GM18498 (cell line): ENCODE measurements at regions not wholly inside any gene's neighbourhood (a gene's known extent, or its start where the extent isn't known, plus 50 kb on each side); places are given as distances from the start of the nearest gene placed in this dataset.

Source experiments
- ATAC-seq: cut with Tn5 transposase; IDR thresholded peaks from one replicate; pipeline ENCODE4 v1.9.1; 2021; ENCODE audit warnings: mild to moderate bottlenecking, moderate library complexity; ENCODE audit not compliant: unreplicated experiment

- no peak for ATAC-seq
These were observed 73.8 kb upstream of the HAAO start for GRCh38 chr2:42865884-42866881.

- no peak for ATAC-seq
These were observed 72.4 kb upstream of the HAAO start for GRCh38 chr2:42864641-42865280.

GRCh38 chr2:42864222-42864621, 71.8 kb upstream of the HAAO start:
- ATAC-seq, result no peak

- no peak for ATAC-seq
These were observed 71.4 kb upstream of the HAAO start for GRCh38 chr2:42863751-42864150.

GRCh38 chr2:42863320-42863719, 70.9 kb upstream of the HAAO start:
- ATAC-seq, result no peak

GRCh38 chr2:42862669-42863185, 70.3 kb upstream of the HAAO start:
- ATAC-seq, result no peak

- no peak for ATAC-seq
These were observed 68.9 kb upstream of the HAAO start for GRCh38 chr2:42861321-42861720.

GRCh38 chr2:42860319-42861094, 68.1 kb upstream of the HAAO start:
- ATAC-seq, result no peak

GRCh38 chr2:42859791-42860190, 67.4 kb upstream of the HAAO start:
- ATAC-seq, result no peak

GRCh38 chr2:42859006-42859552, 66.7 kb upstream of the HAAO start:
- ATAC-seq, result no peak

- no peak for ATAC-seq
These were observed 66.0 kb upstream of the HAAO start for GRCh38 chr2:42858140-42859005.

GRCh38 chr2:42856891-42857632, 64.7 kb upstream of the HAAO start:
- no peak for ATAC-seq

- ATAC-seq, result no peak
These were observed 63.9 kb upstream of the HAAO start for GRCh38 chr2:42856106-42856860.

- no peak for ATAC-seq
These were observed 63.0 kb upstream of the HAAO start for GRCh38 chr2:42855221-42855970.

- ATAC-seq, result no peak
These were observed 61.9 kb upstream of the HAAO start for GRCh38 chr2:42854207-42854818.

GRCh38 chr2:42853549-42854206, 61.3 kb upstream of the HAAO start:
- ATAC-seq, result no peak

GRCh38 chr2:42852798-42853197, 60.4 kb upstream of the HAAO start:
- no peak for ATAC-seq
